ENCODE measurements at regions not wholly inside any gene's neighbourhood (a gene's known extent, or its start where the extent isn't known, plus 50 kb on each side); places are given as distances from the start of the nearest gene placed in this dataset.

DNA sequence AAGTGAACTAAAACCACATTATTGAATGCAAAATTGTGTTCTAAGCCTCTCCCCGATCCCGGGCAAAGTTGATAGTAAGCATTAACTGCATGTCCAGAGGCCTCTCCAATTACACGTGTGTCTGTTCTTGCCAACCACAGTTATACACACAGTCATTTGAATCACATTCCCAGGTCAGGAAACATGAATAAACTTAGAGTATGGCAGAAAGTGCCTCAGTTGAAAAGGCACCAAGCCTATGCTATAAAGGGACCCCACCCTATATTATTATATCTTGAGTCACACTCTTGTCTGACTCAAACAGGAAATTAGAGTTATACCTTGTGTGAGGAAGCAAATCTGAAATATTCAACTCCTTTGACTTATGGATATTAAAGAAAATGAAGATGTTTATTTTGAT is 128.3 kb upstream of the STXBP6 start:
- no peak for DNase-seq (ENCODE audit: low read depth, low spot score)

DNA sequence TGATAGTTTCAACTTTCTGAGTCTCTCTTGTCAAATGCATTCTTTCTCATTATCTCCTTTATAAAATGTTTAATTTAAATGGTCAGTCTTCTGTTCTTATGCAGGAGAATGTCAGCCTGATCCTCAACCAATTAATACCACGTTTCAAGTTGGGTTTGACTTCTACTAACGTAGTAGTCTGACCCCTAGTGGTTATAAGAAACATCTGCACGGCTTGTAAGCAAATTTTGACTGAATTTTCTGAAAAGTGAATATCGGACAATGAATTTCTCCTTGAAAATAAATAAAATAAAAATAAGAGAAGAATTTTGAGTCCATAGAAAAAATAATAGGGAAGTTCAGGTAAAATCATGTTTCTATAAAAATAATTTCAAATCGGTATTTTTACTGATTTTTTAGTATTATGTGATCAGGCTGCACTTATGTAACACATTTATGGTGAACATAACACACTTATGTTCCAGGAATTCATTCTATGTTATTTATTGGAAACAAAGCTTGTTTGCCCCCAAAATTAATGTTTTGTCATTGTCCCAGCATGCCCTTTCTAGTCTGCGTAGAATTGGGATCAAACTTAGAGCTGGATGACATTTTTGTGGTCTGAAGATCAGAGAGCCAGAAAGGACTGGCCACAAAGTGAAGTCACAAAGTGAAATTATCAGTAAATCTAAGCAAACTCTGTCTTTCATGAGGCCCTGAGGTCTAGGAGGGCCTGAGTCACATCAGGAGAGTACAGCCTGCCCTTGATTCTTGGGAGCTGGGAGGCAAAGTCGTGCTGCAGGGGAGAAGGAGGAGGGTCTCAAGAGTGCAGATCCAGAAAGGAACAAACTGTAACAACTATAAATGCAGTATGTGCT is 101.2 kb upstream of the STXBP6 start:
- DNase-seq (ENCODE audit: low read depth, low spot score) = no peak

DNA sequence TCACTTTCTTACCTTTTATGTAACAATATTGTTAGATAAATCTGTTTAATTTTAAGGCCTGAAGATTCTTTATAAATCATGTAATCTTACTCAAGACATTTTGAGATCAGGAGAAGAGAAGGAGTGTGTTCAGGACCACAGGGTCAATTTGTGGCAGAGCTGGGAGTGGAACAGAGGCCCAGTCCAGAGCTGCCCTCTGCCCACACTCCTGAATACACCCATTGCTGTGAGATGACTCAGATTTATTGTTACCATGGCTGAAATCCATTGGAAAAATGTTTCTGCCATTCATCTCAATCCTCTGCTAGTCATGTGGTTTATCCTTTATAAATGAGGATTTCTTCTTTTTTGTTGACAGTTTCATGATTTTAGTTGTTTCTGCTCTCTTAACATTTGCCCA is 100.5 kb upstream of the STXBP6 start:
- no peak for DNase-seq (ENCODE audit: low read depth, low spot score)

DNA sequence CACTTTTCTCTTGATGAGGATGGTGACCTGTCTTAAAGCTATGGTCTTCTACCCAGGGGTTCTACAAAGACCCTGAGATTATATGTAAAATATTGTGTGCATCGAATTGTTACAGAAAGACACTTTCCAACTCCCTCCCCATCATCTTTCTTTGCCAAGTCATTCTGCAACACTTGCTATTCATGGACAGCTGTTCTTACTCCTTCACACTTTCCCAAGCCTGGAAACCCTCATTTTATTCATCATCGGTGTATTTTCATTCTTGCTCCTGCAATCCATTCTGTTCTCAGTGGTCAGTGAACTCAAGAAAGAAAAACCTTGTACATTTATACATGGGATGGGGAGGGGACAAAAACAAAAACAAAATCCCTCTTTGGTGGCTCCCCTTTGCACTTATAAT is 90.5 kb upstream of the STXBP6 start:
- no peak for DNase-seq (ENCODE audit: low read depth, low spot score)

DNA sequence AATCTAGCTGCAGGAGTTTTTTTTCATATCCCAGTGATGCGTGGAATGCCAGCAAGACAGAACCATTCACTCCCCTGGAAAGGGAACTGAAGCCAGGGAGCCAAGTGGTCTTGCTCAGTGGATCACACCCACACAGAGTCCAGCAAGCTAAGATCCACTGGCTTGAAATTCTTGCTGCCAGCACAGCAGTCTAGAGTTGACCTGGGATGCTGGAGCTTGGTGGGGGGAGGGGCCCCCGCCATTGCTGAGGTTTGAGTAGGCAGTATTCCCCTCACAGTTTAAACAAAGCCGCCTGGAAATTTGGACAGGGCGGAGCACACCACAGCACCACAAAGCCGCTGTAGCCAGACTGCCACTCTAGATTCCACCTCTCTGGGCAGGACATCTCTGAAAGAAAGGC is 86.9 kb upstream of the STXBP6 start:
- DNase-seq (ENCODE audit: low read depth, low spot score) = no peak

DNA sequence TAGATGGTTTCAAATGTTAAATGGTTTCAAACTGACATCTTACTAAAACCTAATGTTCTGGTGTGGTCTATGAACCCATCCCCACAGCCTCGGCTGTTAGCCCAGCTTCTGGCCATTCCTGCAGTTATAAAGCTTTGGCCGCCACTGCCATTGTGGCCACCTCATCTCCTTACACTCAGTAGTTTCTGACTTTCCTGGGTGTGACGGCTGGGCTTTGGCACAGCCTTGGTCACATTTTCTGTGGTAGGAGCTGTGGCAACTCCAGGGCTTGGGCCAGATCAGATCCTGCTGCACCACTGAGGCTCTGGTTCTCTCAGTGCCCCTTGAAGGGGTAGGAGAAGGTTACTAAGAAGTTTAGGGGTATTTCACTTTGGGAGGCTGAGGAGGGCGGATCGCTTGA is 84.2 kb upstream of the STXBP6 start:
- DNase-seq (ENCODE audit: low read depth, low spot score) = no peak

DNA sequence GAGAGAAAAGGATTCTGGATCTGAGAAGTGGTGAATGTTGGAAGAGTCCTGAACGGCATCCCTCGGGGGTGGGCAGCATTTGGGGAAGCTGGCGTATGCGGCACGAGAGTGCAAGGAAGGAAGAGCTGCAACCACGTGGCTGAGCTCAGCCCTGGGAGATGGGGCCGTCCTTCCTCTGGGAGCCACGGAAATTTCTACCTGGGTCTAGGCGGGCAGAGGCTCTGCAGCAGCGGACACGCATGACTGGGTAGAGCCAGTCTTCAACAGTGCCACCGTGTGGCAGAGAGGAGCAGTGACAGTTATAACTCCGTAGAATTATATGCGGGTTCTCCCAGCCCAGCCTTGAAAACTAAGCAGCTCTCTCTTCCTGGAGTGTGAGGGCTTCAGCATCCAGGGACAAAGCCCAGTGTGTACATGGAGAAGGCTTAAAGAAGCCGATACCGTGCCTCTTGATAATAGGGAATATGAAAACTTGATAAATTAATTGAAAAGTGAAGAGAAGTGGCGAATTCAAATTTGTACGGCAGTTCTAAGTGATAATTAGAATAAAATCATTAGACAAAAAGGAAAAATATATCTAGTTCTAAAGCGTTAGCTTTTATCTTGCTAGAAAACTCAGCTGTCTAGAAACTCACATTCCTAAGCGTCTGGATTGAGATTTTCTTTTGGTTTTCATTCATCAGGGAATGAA is 82.9 kb upstream of the STXBP6 start:
- DNase-seq (ENCODE audit: low read depth, low spot score) = no peak

DNA sequence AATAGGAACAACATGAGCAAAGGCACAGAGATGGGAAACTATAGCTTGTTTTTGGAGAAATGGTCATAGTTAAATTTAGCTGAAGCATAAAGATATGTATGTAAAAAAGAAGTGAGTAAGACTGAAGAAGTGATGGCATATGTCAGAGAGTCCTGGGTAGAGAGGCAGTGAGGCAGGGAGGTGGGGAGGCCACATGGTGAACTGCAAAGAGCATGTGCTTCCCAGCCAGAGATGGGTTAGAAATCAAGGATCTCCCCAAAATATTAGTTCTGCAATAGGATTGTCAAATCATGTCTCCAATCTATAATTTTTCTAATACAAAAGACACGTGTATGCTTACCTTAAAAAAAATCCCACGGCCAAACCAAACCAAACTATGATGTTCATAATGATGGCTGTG is 82.1 kb upstream of the STXBP6 start:
- DNase-seq (ENCODE audit: low read depth, low spot score) = no peak

DNA sequence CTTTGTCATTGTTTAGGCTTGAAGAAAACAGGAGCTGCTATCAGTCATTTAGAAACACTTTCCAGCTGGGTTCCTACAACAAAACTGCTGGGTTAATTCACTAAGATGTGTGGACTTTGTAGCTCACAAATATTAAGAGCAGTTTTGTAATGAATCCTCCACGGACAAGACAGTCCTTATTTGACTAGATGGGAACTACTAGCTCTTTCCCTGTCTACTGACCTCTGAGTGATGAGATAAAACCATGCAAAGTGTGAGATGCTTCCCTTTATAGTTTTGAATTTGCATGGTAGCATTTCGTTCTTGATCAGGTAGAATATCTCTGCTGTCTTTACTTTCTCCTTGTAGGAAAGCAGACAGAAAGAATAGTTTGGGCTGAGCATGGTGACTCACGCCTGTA is 72.9 kb upstream of the STXBP6 start:
- DNase-seq (ENCODE audit: low read depth, low spot score) = no peak

DNA sequence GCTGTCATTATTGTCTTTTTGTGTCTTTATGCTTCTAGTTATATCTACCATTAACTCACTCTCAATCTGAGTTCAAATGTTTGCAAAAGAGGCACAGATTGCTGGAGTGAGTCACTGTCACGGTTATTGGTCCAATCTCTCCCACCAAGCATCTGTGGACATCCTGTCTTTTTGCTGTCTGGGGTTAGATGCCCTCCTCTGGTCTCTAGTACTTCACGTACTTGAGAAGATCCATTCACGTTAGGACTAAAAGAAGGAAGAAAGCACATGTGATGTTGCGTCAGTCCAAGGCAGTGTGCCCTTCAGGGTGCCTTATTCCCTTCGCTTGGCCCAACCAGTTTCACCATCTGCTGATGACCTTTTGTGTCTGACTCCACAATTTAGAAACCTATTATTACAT is 72.3 kb upstream of the STXBP6 start:
- no peak for DNase-seq (ENCODE audit: low read depth, low spot score)

DNA sequence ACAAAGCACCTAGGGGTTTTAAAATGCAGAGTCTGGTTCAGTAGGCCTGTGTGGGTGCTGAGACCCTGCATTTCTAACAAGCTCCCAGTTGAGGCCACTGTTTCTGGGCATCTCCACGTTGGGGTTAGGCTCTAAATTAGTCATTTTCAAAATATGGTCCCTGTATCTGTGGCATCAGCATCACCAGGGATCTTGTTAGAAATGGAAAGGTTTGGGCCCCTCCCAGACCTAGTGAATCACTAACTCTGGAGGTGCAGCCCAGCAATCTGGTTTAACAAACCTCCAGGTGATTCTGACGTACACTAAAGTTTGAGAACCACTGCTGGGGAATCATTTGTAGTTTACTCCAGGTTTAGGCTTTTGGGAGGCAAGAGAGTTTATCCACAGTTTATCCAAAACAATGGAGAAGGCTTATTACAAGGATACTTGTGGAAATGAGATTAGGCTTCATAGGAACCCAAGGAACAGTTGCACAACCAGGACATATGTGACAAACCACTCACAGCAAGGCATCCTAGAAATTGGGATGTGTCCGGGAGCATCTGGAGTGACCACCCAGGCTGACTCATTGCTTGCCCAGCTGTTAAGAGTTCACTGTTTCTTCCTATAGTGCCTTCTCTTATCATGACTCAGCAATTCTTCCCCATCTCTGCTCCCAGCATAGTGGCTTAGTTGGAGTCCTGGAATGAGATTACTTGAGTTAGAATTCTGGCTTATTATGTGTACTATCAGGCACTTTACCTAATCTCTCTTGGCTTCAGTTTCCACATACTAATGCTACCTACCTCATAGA is 71.6 kb upstream of the STXBP6 start:
- DNase-seq (ENCODE audit: low read depth, low spot score) = no peak

DNA sequence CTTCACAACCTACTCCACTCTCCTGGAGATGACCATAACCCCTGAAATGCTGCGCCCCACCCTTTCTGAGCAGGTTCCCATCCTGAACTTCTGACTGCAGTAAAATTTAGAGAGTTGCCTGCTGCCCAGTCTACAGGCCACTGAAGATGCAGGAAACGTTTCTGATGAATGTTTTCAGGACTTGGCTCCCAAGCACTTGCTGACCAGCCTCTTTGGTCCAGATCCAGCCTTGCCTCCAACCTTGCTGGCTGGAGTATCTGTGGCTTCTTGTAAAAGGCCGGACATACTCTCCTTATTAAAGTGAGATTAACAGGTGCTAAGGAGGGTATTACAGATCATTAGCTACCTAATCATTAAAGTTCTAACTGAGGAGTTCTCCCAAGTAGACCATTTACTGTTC is 70.3 kb upstream of the STXBP6 start:
- DNase-seq (ENCODE audit: low read depth, low spot score) = no peak

DNA sequence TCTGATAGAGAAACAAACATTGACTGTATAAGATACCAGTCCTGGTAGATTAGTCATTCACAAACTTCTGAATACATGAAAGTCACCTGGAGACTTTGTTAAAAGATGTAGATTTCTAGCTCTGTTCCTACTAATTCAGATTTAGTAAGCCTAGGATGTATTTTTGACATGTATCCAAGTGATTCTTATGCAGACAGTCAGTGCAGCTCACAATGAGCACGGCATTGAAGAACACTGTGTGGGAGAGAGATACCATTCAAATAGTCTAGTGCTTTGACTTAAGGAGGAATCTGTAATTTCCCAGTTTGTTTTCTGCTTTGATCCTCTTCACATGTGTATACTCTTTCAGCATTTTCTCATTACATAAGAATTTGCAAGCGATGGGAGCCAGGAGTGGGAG is 68.7 kb upstream of the STXBP6 start:
- no peak for DNase-seq (ENCODE audit: low read depth, low spot score)

DNA sequence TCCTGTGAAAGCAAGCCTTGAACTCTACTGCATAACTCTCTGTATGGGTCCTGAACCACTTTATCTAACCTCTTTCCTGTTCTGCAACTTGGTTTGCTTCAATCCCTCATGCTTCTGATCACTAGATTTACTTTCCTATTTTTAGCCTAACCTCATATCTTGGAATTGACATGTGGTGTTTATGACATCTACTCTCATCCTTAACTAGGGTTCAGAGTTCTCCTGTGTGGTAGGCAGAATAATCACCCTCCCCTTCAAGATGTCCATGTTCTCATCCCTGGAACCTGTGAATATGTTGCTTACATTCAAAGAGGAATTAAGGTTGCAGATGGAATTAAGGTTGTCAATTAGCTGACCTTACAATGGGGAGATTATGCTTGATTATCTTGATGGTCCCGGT is 67.4 kb upstream of the STXBP6 start:
- no peak for DNase-seq (ENCODE audit: low read depth, low spot score)

DNA sequence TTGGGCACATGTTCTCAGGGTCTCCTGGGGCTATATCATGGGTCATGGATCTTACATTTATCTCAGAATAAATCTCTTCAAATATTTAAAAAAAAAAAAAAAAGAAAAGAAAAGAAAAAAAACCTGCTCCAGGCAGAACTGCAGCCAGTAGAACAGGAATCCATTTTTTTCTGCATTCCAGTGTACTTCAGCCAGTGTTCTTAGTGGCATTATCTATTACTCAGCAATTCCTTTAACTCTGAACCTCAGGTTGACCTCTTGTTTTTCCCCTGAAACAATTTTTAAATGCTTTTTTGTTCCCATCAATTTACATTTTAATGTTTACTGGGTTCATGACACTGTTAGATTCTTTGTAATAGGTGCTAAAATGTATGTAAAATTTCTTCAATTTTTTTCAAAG is 66.7 kb upstream of the STXBP6 start:
- no peak for DNase-seq (ENCODE audit: low read depth, low spot score)

DNA sequence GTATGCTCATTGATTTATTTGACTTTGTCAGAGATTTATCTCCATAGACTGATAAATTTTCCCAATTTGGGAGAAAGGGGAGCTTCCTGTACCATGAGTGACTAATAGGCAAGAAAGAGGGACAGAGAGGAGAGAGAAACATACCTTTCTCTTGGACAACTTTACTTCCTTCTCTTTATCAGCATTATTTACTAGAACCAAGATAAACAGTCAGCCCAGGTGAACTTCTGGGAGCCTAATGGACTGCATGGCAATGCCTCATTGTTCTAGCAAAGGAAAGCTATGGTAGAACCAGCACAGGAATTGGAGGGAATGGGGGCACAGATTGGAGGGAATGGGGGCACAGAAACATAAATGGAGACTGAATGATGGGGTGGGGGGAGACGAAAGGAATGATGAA is 63.4 kb upstream of the STXBP6 start:
- no peak for DNase-seq (ENCODE audit: low read depth, low spot score)

DNA sequence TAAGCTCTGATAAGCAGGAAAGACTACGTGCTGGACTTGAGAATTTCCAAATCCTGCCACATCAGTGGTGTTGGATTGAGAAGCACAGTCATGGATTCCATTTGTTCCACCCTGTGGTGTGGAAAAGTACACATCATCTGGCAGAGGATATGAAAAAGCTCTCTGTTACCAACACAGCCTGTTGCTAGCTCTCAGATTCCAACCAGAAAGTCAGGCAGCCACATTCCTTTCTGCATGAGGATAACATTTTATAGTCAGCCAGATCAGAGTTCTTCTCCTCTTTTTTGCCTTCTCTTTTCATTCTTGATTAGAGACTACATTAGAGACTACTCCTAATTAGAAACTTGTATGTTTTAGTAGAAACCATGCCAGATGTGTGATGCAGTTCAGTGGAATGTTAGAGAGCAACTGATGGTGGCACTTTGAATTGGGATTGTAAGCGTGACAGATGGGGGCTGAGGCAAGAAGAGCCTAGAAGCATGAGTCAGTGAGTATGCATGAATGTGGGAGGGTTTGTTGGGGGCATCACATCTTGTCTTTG is 61.2 kb upstream of the STXBP6 start:
- no peak for DNase-seq (ENCODE audit: low read depth, low spot score)

DNA sequence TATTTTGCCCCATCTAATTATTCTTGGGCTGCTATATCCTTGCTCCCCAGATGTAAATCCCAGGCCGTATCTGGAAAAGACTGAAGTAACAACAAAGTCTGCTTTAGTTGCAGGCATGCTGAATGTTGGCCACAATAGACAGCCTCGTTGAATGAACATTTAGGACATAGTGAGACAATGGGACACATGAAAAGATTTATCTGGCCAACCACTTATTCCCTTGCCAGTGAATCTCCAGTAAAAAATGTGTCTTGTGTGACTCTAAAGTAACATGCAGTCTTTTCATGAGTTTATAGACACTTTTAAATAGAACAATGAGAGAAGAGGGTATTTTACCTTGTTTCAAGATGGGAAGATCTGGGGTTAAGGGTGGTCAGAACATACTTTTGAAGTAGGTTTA is 60.2 kb upstream of the STXBP6 start:
- no peak for DNase-seq (ENCODE audit: low read depth, low spot score)

DNA sequence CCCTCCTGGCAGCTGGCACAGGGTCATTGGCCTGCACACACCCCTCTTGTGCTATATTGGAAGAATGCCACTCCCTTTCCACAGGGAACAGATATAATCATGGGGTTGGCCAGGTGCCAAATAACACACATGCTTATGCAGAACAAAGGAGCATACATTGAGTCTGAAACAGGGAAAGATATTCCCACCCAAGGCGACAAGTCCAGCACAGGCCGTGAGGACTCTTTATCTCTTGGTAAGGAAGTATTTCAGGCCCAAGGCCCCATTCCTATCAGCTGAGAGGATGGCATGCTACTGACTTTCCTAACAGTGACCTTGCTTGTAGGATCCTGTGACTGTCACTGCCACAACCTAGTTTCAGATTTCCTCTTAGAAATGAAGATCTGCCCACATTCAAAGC is 59.0 kb upstream of the STXBP6 start:
- DNase-seq (ENCODE audit: low read depth, low spot score) = no peak

DNA sequence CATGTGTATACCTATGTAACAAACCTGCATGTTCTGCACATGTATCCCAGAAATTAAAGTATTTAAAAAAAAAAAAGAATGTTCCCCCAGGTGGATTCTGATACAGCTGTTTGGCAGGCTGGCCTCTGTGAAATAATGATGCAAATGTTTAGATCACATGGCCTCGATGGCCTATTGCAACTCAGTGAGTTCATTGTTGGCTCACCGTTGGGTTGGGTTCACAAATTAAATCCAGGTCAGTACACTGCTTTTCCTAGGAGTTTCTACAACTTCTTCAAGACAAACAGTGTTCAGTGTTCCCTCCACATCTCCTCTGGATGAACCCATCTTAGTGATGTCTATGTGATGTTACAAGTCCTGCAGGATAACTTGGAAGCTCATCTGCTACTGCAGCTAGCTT is 58.3 kb upstream of the STXBP6 start:
- no peak for DNase-seq (ENCODE audit: low read depth, low spot score)

DNA sequence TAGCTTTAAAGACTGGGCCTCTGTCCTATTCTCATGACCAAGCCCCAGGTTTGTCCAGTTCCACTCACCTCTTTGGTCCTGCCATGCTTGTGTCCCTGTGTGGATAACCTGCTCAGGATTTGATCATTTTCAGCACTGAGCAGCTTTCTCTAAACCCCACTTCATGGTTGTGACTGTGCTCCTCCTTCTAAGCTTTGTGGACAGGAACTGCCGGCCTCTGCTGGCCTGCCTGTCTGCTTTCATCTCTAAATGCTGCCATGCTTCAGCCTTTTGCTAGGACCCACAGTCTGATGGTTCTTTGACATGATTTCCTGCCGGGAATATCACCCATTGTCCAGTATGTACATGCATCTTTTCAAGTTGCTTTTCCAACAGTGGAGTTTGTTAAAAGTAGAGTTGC is 53.9 kb upstream of the STXBP6 start:
- DNase-seq (ENCODE audit: low read depth, low spot score) = no peak

DNA sequence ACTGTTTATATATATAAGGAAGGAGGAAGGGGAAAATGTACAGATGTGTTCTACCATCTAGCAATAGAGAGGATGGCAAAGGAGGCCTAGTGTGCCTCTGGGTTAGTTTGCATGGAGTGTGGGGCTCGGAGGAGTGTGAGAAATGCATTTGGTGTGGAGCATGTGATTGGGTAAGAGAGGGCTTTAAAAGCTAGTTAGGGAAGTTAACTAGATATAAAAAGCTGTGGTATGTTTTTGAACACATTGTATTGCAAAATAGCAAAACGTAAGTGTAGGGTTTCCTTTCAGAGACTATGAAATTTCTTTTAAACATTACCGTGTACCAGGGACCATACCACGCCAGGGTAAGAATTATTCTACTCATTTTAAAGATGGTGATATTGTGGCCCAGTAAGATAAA is 53.3 kb upstream of the STXBP6 start:
- DNase-seq (ENCODE audit: low read depth, low spot score) = no peak
